Peyer's patch (tissue), 4 donors: ENCODE measurements at regions not wholly inside any gene's neighbourhood (a gene's known extent, or its start where the extent isn't known, plus 50 kb on each side); places are given as distances from the start of the nearest gene placed in this dataset.

Source experiments
- POLR2A ChIP-seq, 2 donors: fragments of 450-650 bp; IDR thresholded peaks; one replicate each; pipeline ENCODE4 v1.5.1; 2017; ENCODE audit warnings: antibody characterized with exemption in 2 of 2, mild to moderate bottlenecking in 2 of 2, moderate library complexity in 2 of 2
- TF ChIP-seq, protein P1 (sequence below), 6 experiments: fragments of 450-650 bp in 4 of 6; fragments of 200-600 bp in 2 of 6; sonication (generic) in 1 of 6; IDR thresholded peaks; one replicate each; pipeline ENCODE4 v1.5.1; 2017 to 2019; ENCODE audit warnings: antibody characterized with exemption in 6 of 6, mild to moderate bottlenecking in 3 of 6, moderate library complexity in 1 of 6

DNA sequence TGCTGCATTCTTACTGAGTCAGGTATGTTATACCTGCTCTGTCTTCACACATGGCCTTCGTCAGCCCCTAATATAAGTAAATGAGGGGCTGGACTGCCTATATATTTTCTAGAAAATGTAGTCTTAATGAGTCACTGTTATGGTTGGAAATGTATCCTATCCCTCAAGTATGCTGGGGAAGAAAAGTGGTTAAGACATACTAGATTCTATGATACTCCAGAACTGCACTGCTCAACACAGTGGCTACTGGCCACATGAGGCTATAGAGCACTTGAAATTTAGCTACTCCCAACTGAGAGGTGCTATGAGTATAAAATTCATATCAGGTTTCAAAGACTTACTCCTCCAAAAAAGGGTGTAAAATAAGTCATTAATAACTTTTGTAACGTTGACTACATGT is 104.3 kb upstream of the STEAP1B start:
- TF ChIP-seq, protein P1, sequence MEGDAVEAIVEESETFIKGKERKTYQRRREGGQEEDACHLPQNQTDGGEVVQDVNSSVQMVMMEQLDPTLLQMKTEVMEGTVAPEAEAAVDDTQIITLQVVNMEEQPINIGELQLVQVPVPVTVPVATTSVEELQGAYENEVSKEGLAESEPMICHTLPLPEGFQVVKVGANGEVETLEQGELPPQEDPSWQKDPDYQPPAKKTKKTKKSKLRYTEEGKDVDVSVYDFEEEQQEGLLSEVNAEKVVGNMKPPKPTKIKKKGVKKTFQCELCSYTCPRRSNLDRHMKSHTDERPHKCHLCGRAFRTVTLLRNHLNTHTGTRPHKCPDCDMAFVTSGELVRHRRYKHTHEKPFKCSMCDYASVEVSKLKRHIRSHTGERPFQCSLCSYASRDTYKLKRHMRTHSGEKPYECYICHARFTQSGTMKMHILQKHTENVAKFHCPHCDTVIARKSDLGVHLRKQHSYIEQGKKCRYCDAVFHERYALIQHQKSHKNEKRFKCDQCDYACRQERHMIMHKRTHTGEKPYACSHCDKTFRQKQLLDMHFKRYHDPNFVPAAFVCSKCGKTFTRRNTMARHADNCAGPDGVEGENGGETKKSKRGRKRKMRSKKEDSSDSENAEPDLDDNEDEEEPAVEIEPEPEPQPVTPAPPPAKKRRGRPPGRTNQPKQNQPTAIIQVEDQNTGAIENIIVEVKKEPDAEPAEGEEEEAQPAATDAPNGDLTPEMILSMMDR (IDR thresholded peaks at IDR 0.05): no peak
- TF ChIP-seq POLR2A (IDR thresholded peaks at IDR 0.05): no peak
